ENCODE measurements at regions not wholly inside any gene's neighbourhood (a gene's known extent, or its start where the extent isn't known, plus 50 kb on each side); places are given as distances from the start of the nearest gene placed in this dataset.

GRCh38 chr1:34450325-34450724 is 273.6 kb downstream of the C1orf94 start:
- intact Hi-C loops (cut with DNase I), result no loop called here
- no peak for DNase-seq (ENCODE audit: low spot score)

DNA sequence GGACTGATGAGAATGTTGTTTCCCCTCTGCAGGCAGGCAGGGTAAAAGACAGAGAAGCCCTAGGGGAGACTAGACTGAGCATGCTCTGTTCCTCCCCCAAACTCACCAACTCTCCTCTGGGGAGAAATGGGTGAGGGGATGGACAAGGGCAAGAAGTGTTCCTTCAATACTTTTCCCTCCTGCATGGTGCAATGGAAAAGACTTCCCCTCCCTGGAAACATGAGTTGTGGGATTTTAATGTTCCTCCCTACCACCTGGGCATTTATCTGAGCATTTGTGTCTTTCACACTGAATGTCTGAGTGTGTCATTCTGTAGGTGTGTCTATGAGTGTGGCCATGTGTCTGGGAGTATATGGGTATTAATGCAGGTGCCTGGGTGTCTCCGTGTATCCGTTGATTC is 275.7 kb downstream of the C1orf94 start:
- no peak for DNase-seq (ENCODE audit: low spot score)
- intact Hi-C loops (cut with DNase I), result no loop called here

GRCh38 chr1:34455121-34455520 is 278.4 kb downstream of the C1orf94 start:
- intact Hi-C loops (cut with DNase I), result no loop called here
- DNase-seq (ENCODE audit: low spot score), result no peak

- intact Hi-C loops (cut with DNase I), result no loop called here
- DNase-seq (ENCODE audit: low spot score), result no peak
Measured at GRCh38 chr1:34460193-34460592, 283.5 kb downstream of the C1orf94 start.

DNA sequence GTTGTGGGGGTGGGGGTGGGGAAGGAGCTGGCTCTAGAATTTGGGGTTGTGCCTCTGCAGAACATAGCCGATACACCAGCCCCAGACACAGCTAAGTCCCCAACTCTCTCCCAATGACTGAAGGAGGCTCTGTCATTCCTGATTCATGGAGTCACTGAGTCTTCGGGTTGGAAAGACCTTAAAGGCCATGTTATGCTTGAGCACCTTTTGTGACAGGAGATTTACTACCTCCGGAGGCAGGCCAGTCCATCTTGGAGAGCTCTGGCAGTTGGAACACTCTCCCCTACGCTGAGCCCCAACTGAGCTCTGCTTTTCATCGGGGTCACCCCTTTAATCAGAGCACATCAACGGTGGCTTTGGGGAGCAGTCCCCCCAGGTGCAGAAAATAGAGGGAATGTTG is 284.4 kb upstream of the GJB5 start:
- intact Hi-C loops (cut with DNase I), result no loop called here
- no peak for DNase-seq (ENCODE audit: low spot score)

DNA sequence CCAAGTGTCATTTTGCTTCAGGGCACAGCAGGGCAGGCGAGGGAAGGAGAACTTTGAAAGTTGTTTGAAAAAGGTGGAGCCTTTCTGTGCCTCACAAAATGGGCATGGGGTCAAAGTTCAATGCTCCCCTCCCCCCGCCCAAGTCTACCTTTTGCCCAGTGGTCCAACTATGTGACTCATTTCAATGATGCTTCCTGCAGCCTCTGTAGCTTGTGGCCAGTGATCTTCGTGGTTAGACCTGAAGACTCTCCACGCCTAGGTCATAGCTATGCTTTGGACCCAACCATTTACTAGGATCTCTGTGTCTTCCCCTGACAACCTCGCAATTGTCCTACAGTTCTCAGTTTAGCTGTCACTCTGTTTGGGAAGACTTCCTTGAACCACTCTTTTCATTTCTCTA is 280.3 kb upstream of the GJB5 start:
- intact Hi-C loops (cut with DNase I), result no loop called here
- DNase-seq (ENCODE audit: low spot score), result no peak

- DNase-seq (ENCODE audit: low spot score), result no peak
- intact Hi-C loops (cut with DNase I), result no loop called here
Measured at GRCh38 chr1:34476371-34476770, 278.5 kb upstream of the GJB5 start.

DNA sequence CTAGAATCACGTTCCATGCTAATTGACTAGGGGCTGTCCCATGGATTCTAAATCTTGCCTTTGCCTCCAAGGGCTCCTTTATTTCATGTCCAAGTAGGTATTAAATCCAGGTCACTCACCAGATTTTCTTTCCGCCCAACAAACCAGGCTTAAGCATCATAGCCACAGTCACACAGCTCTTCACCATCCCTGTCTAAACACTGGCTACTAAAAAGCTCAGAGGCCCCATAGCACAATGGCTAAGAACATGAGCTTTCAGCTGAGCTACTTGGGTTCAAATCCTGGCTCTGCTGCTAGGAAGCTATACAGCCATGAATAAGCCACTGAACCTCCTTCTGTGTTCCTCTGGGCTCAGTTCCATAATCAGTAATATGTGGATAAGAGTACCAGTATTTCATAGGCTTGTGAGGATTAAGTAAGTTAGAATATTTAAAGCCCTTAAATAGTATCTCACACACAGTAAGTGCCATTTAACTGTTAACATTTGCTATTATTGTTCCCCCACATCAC is 277.2 kb upstream of the GJB5 start:
- no peak for DNase-seq (ENCODE audit: low spot score)
- intact Hi-C loops (cut with DNase I), result no loop called here

DNA sequence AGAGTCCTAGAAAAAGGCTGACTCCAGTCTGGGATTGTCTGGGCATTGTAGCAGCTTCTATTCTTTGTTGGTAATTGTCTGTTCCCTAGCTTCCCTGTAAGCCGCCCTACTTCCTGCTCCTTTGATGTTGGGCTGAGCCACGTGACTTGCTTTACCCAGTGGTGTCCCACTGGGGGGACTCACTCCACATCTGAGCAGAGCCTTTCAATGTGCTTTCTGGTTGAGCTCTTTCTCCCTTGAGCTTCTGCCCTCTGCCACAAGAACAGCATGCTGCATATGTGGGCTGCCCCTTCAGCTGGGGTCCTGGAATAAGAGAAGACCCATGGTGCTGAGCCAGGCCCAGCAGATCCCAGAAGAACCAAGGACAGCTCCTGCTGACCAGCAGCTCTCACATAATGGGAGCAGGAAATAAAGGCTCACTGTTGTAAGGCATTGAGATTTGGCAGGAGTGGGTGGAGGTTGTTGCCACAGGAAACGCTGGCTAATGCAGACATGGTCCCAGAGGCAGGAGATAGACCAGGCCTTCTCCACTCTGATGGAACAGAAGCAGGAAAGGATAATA is 276.3 kb upstream of the GJB5 start:
- intact Hi-C loops (cut with DNase I), result no loop called here
- no peak for DNase-seq (ENCODE audit: low spot score)

GRCh38 chr1:34479731-34480130 is 275.1 kb upstream of the GJB5 start:
- intact Hi-C loops (cut with DNase I), result no loop called here
- DNase-seq (ENCODE audit: low spot score), result no peak

DNA sequence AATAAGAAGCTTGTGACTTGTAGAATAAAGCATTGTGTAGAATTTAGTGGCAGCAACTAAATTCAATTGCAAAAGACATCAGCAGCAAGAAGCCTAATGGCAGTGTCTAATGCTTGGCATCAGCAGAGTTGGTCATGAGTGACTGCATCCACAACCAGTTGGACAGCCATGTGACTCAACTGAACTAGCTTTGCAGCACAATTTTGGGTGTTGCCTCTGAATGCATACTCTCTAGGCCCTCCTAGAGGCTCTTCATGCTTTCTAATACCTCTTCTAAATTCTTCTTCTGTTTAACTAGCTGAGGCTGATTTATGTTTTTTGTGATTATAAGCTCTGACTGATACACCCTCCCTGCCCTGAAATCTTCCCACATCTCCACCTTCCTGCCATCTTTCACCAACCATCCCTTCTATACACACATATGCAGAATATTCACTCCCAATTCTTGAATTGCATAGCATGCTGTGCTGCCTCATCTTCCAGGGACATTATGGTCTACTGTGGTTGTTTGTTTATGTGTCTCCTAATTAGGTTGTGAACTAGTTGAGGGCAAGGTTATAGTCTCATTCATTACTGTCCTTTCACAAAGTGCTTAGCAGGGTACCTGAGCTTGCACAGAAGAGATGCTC is 266.7 kb upstream of the GJB5 start:
- no peak for DNase-seq (ENCODE audit: low spot score)
- intact Hi-C loops (cut with DNase I), result no loop called here

DNA sequence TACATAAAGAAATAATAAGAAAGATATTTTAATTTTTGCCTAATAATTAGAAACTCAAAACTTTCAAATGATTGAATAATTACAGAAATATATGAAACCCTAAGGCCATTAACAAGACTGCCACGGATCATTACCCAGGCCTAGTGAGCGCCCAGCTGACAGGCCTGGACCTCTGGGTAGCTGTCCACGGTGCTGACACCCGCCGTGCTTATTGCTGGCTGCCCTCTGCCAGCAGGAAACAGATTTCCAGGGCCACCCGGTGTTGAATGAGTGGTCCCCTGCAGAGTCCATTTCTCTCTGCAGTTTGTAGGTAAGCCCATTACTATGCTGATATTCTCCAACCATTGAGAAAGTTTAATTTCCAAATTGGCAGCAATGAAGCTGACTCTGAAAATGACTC is 254.4 kb upstream of the GJB5 start:
- no peak for DNase-seq (ENCODE audit: low spot score)
- intact Hi-C loops (cut with DNase I), result no loop called here

GRCh38 chr1:34511802-34512201 is 243.0 kb upstream of the GJB5 start:
- intact Hi-C loops (cut with DNase I), result no loop called here
- DNase-seq (ENCODE audit: low spot score), result no peak

GRCh38 chr1:34518146-34518699 is 236.6 kb upstream of the GJB5 start:
- intact Hi-C loops (cut with DNase I), result no loop called here
- DNase-seq (ENCODE audit: low spot score), result no peak

DNA sequence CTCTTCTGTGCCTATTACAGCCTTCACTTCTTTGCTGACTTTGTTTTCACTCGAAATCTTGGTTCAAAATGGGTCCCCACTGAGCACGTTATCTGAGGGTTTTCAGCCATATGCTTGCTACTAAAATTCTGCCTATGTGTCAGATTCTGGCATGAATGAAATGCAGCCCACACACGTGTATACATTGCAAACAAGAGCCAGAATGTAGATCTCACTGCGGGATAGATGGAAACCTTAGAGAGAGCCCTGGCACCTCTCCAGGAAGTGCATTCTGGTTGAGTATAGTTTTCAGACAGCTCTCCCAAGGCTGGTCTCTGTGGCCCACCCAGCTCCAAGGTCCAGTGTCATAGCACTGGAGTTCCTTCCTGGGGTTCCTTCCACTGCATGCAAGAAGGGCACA is 234.7 kb upstream of the GJB5 start:
- DNase-seq (ENCODE audit: low spot score), result no peak
- intact Hi-C loops (cut with DNase I), result no loop called here

- DNase-seq (ENCODE audit: low spot score), result no peak
- intact Hi-C loops (cut with DNase I), result no loop called here
Measured at GRCh38 chr1:34524783-34525182, 230.1 kb upstream of the GJB5 start.

DNA sequence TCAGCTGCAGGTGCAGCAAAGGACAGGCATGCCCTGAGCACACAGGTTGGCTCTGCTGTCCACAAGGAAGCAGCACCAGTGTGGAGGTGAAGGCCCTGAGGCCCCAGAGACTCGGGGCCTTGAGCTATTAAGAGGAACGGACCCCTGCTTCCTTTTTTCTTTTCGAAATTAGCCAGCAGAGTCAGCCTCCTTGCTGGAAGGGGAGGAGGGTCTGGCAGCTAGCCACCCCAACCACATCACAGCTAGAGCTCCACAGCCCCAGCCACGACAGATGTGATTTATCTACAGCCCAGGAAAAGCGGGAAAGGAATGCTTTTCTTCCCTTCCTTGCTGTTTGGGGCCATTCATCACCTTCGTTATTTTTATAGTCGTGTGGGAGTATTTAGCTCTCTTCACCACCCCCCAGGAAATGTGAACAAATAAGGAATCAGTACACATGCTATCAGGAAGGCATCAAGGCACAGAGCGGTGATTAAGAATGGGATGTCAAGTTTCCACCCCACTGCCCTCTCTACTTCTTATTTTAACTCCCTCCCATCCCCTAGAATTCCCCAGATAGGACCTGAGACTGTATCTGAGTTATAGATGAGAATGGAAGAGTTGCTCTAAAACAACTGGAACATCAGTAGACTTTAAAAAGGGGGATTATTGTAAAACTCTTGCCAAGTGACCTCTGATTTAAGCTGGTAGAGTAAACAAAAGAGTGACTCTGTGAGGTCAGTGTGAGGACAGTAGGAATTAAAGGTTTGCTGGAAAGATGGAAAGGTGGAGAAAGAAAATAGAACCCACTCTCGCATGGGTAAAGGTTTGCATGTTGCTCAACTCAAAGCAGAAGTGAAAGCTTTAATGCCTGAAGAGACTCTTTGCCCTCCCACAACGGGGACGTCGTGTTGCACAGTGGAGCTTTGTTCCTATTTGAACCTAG is 224.7 kb upstream of the GJB5 start:
- DNase-seq (ENCODE audit: low spot score), result no peak

GRCh38 chr1:34532113-34532512 is 222.7 kb upstream of the GJB5 start:
- no peak for DNase-seq (ENCODE audit: low spot score)
- intact Hi-C loops (cut with DNase I), result no loop called here

More for the DNA sequence above, 224.7 kb upstream of the GJB5 start:
- intact Hi-C loops (cut with DNase I), result no loop called here

GRCh38 chr1:34538481-34538880 is 216.4 kb upstream of the GJB5 start:
- intact Hi-C loops (cut with DNase I), result no loop called here
- DNase-seq (ENCODE audit: low spot score), result no peak

- DNase-seq (ENCODE audit: low spot score), result no peak
- intact Hi-C loops (cut with DNase I), result no loop called here
Measured at GRCh38 chr1:34547046-34547674, 207.7 kb upstream of the GJB5 start.

Data from cardiac septum (tissue), 1 donor.